ENCODE measurements at regions not wholly inside any gene's neighbourhood (a gene's known extent, or its start where the extent isn't known, plus 50 kb on each side); places are given as distances from the start of the nearest gene placed in this dataset.

- no peak for DNase-seq (ENCODE audit: low spot score)
These were observed 636.7 kb upstream of the ID2 start for GRCh38 chr2:8045081-8045614.

GRCh38 chr2:8046849-8047248 lies 635.0 kb upstream of the ID2 start:
- no peak for DNase-seq (ENCODE audit: low spot score)

- no peak for DNase-seq (ENCODE audit: low spot score)
These were observed 632.7 kb upstream of the ID2 start for GRCh38 chr2:8049176-8049575.

GRCh38 chr2:8049851-8050571 lies 631.8 kb upstream of the ID2 start:
- DNase-seq (ENCODE audit: low spot score): no peak

- DNase-seq (ENCODE audit: low spot score): no peak
These were observed 628.6 kb upstream of the ID2 start for GRCh38 chr2:8053216-8053615.

GRCh38 chr2:8054070-8054469 lies 627.8 kb upstream of the ID2 start:
- DNase-seq (ENCODE audit: low spot score): no peak

- no peak for DNase-seq (ENCODE audit: low spot score)
These were observed 623.2 kb upstream of the ID2 start for GRCh38 chr2:8058652-8059051.

- no peak for DNase-seq (ENCODE audit: low spot score)
These were observed 622.6 kb upstream of the ID2 start for GRCh38 chr2:8059255-8059654.

- DNase-seq (ENCODE audit: low spot score): no peak
These were observed 622.1 kb upstream of the ID2 start for GRCh38 chr2:8059794-8060193.

- DNase-seq (ENCODE audit: low spot score): no peak
These were observed 620.6 kb upstream of the ID2 start for GRCh38 chr2:8061219-8061618.

GRCh38 chr2:8064603-8065002 lies 617.3 kb upstream of the ID2 start:
- no peak for DNase-seq (ENCODE audit: low spot score)

- DNase-seq (ENCODE audit: low spot score): no peak
These were observed 616.7 kb upstream of the ID2 start for GRCh38 chr2:8065191-8065590.

- DNase-seq (ENCODE audit: low spot score): no peak
These were observed 614.0 kb upstream of the ID2 start for GRCh38 chr2:8067784-8068336.

GRCh38 chr2:8072907-8073306 lies 608.9 kb upstream of the ID2 start:
- no peak for DNase-seq (ENCODE audit: low spot score)

GRCh38 chr2:8073916-8074315 lies 607.9 kb upstream of the ID2 start:
- no peak for DNase-seq (ENCODE audit: low spot score)

GRCh38 chr2:8076448-8077342 lies 605.2 kb upstream of the ID2 start:
- no peak for DNase-seq (ENCODE audit: low spot score)

GRCh38 chr2:8078705-8079104 lies 603.2 kb upstream of the ID2 start:
- no peak for DNase-seq (ENCODE audit: low spot score)

- DNase-seq (ENCODE audit: low spot score): no peak
These were observed 601.8 kb upstream of the ID2 start for GRCh38 chr2:8080063-8080462.

- DNase-seq (ENCODE audit: low spot score): no peak
These were observed 600.7 kb upstream of the ID2 start for GRCh38 chr2:8081130-8081529.

GRCh38 chr2:8082840-8083239 lies 599.0 kb upstream of the ID2 start:
- no peak for DNase-seq (ENCODE audit: low spot score)

GRCh38 chr2:8086357-8086756 lies 595.5 kb upstream of the ID2 start:
- no peak for DNase-seq (ENCODE audit: low spot score)

- no peak for DNase-seq (ENCODE audit: low spot score)
These were observed 594.9 kb upstream of the ID2 start for GRCh38 chr2:8086796-8087479.
